GM18951 (cell line): ENCODE measurements at regions not wholly inside any gene's neighbourhood (a gene's known extent, or its start where the extent isn't known, plus 50 kb on each side); places are given as distances from the start of the nearest gene placed in this dataset.
"Not testable (repeated sequence)": the region's sequence is repeated elsewhere in the genome, so short reads cannot be mapped to it uniquely, and the experiment has no call there.

Source experiments
- POLR2A ChIP-seq: IDR thresholded peaks from 4 replicates; pipeline ENCODE4 v1.6.1; 2011; ENCODE audit warnings: mild to moderate bottlenecking; ENCODE audit not compliant: insufficient read length, insufficient read depth; ENCODE audit errors: extremely low read depth
- in situ Hi-C: fragments of 300-500 bp; cut with MboI; formaldehyde crosslinking; loops from one replicate; pipeline ENCODE4 v1.12.0; 2022; ENCODE audit warnings: low sequenced_read_pairs, mixed read lengths, inconsistent platforms; ENCODE audit not compliant: unreplicated experiment

DNA sequence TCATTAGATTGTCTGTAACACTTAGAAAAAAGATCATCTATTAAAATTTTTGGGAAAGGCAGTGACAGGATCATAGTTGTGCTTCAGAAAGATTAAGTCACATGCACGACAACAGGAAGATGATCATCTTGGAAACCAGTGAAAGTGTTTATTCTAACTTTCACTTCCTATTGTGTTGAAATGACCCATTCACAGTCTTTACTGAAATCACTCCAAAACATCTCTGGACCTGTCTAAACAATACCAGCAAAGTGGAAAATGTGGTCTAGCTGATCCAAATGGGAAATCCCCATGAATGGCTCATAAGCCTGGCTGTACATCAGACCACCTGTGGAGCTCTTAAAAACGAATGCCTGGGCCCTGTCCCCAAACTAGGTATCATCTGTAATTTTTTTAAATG lies 111.1 kb upstream of the ETV3 start:
- TF ChIP-seq POLR2A, result no peak
- in situ Hi-C loops, result no loop called here

DNA sequence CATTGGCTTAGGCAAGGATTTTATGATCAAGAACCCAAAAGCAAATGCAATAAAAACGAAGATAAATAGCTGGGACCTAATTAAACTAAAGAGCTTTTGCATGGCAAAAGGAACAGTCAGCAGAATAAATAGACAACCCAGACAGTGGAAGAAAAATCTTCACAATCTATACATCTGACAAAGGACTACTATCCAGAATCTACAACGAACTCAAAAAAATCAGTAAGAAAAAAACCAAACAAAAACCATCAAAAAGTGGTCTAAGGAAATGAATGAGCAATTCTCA lies 109.5 kb upstream of the ETV3 start:
- in situ Hi-C loops, result not testable (repeated sequence)

DNA sequence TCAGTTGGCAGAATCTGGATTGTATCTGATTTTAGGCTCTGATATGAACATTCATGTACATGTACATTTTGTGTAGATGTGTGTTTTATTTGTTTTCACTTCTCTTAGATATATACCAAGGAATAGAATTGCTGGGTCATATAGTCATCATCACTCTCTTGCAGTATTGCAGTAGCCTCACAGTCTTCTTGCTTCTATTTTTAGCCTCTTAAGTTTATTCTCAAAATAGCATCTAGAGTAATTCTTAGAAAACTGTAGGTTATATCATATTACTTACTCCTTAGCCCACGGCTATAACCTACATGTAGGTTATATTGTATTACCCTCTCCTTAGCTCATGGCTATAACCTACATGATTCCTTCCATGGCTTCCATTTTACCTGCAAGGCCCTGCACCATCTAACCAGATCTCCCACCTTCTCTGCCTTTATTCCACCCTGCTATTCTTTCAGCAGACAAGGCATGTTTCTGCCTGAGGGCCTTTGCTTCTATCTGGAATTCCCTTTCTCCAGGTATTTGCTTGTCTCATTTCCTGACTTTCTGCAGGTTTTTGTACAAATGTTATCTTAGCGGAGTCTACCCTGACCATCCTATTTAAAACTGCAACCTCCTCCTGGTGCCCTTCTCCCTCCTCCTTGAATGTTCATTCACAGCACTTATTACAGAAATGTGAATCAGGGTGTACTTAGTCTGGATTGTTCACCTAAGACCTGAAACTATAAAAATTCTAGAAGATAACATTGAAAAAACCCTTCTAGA lies 109.0 kb upstream of the ETV3 start:
- in situ Hi-C loops, result no loop called here
- TF ChIP-seq POLR2A, result no peak

DNA sequence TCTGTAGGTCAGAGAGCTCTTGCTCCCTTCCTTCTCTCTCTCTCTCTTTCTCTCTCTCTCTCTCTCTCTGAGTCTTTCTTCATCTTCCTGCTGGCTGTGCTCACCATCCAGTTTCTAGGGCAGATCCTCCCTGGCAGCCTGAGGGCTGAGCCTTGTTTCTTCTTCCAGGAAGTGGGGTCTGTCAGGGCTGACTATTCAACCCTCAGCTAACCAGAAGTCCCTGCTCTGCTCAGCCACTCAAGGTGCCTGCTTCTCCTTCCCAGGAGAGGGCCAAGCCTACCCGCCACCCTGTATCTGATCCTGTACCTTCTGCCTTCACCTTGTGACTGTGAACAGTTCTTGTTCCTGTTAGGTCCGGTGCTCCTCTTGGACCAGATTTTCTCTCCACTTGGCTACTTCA lies 107.6 kb upstream of the ETV3 start:
- no peak for TF ChIP-seq POLR2A
- in situ Hi-C loops, result no loop called here

DNA sequence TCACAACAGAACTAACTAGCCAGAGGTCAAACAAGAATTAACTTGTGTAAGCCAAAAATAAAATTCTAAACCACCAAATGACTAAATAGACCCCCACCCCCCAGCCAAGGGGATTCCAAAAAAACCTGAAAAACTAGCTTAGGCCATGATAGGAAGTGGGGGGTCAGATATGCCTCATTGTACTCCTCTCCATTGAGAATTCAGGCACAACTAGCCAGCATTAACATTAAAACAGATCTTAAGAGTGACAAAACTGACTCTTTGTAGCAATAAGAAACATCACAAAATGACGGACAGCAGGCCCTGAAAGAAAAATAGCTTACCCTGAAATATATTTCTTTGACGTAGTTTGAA lies 103.0 kb upstream of the ETV3 start:
- in situ Hi-C loops, result no loop called here
- TF ChIP-seq POLR2A, result no peak

DNA sequence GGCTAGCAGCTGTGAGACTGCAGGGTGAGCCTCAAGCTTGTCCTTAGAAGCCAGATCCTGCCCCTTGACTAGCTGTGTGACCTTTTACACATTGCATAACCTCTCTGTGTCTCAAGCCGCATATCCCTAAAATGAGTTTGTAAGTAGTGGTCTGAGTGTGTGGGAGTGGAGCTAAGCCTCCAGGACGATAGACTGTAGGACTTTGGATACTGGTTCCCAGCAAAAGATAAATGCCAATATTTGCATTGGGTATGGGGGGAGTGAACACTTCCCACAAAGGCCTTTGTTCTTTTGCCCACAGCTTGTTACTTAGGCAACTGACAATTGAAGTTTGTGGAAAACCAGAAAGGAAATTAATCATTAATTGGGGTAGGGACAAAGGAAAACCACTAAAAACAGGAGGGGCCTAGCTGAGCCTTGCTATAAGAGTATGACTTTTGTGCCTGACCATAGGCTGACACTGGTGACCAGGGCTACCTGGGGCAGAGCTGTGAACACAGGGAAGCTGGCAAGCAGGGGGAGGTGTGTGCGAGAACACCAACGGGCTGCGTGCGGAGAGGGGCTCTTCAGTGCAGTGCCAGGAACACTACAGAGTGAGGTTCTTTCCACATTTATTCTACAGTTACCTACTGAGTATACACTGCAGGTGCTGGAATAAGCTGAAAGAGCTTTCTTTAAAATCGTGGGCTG lies 102.4 kb upstream of the ETV3 start:
- in situ Hi-C loops, result no loop called here
- peak; percentile 16 for TF ChIP-seq POLR2A

DNA sequence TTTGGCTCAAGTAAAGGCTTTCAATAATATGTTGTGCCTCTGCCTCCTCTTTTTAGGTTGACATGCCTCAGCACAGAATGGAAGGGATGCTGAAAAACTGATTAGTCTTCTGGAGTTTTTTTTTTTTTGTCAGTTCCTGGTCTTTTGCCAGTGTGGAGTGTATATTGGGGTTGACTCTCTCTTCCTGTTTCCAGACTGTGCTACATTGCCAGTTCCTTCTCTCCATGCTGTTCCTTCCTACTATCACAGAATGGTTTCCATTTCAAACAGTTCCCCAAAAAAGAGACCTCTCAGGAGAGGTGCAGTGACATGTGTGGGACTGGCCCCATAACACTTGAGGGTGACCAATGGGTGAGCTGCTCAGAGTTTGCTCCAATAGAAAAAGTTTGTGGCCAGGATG lies 101.7 kb upstream of the ETV3 start:
- in situ Hi-C loops, result no loop called here
- TF ChIP-seq POLR2A, result no peak

DNA sequence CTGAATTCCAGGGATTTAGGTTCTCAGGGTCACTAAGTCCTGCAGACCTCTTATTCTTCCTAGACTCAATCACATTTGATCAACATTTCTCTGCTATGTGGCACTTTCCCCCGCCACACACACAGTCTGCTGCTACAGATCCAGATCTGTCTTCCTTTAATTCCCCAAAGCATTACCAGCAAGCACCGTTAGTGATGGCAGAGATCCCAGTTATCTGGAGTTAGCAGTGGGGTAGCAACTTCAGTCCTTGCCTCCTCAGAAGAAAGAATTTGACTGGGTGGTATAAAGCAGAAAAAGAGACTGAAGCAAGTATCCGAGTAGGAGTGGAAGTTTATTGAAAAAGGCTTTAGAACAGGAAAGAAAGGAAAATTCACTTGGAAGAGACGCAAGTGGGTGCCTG lies 100.4 kb upstream of the ETV3 start:
- in situ Hi-C loops, result no loop called here
- TF ChIP-seq POLR2A, result no peak

DNA sequence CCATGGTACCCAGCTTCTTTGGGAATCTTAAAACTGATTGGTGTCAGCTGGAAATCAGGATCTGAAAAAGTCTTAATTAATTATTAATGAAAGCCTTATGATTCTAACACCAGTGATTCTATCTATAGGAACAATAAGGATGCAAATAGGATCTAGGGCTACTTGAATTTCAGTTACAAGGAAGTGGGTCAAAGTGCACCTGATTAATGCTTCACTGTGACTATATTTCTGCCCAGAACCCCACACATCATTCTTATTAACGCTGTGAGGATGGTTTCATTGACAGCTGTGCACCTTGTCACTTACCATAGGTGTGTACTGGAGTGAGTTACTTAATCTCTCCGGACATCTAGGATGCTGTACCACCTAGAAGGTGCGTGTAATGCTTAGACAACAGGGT lies 99.8 kb upstream of the ETV3 start:
- in situ Hi-C loops, result no loop called here
- TF ChIP-seq POLR2A, result no peak

DNA sequence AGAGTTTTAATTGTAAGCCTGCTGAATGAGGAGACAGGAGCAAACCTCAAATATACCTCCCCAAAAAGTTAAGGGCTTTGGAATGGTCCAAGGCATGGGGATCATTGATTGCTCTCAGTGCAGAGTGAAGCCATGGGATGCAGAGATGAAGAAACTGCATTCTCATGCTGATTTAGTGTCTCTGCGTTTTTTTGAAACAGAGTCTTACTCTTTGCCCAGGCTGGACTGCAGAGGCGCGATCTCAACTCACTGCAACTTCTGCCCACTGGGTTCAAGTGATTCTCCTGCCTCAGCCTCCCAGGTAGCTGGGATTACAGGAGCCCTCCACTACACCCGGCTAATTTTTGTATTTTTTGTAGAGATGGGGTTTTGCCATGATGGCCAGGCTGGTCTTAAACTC lies 99.3 kb upstream of the ETV3 start:
- TF ChIP-seq POLR2A, result no peak
- in situ Hi-C loops, result no loop called here

DNA sequence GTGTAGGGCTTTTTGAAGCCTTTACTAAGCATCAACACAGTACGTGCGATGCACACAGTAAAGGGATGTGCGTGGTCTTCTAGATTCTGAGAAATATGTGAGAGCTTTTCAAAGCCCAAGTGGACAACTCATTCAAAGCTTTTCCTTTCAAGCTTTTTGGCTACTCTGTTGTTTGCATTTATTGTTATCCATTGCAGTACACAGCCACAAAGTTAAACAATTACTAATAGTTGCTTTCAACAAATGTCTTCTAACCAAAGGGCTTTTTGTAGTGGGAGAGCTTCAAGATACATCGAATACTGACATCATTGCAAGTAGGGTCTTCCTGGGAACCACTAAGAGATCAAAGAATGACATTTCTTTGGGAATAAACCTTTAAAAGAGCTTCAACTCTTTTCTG lies 97.9 kb upstream of the ETV3 start:
- TF ChIP-seq POLR2A, result no peak
- in situ Hi-C loops, result no loop called here

DNA sequence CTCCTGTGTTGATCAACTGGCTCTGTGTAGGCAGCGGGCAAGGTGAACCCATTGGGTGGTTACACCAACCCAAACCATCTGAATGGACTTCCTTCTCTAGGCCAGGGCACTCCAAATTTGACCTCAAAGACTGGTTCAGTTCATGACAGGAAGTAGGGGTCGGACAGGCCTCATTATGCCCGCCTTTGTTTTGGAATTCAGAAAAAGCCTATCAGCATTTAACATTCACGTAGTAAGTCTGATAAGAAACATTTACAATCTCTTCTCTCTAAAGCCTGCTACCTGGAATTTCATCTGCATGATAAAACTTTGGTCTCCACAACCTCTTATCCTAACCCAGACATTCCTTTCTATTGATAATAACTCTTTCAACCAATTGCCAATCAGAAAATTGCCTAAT lies 97.1 kb upstream of the ETV3 start:
- in situ Hi-C loops, result no loop called here
- TF ChIP-seq POLR2A, result no peak

DNA sequence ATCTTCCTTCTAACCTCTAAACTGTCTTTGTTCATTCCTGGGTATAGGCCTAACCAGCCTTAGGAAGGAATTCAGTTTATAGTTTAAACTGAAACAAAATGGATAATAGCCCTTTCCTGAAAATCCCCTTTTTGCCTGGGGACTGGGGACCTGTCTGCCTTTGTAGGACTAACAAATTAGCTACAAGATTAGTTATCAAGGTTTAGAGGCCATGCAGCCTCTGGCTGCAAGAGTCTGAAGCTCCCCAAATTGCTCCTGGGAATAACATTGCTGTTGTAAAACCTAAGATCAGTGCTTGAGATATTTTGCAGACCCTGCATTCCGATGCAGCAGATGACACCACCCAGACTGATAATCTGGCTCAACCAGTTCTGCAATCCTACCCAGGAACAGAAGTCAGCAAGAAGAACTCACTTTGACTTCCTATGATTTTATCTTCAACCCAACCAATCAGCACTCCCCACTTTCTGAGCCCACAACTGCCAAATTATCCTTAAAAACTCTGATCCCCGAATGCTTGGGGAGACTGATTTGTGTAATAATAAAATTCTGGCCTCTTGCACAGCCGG lies 96.6 kb upstream of the ETV3 start:
- no peak for TF ChIP-seq POLR2A
- in situ Hi-C loops, result no loop called here

DNA sequence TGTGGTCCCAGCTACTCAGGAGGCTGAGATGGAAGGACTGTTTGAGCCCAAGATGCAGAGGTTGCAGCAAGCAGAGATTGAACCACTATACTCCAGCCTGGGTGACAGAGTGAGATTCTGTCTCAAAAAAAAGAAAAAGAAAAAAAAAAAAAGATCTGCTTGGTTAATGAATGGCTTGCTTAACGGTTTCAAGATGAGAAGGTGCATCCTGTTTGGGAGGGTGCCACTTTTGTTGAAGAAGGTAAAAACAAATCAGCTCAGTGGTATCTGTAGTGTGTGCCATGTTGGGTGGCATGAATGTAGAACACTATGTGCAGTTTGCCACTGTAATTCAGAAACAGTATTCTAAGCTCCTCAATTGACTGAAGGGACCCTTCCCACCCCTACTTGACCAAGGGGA lies 94.9 kb upstream of the ETV3 start:
- in situ Hi-C loops, result no loop called here
- TF ChIP-seq POLR2A, result no peak
